Astrocyte of the spinal cord (primary cell): ENCODE measurements at regions not wholly inside any gene's neighbourhood (a gene's known extent, or its start where the extent isn't known, plus 50 kb on each side); places are given as distances from the start of the nearest gene placed in this dataset.

Source experiments
- DNase-seq: peaks from one replicate; pipeline ENCODE4 v3.0.0; 2011; ENCODE audit warnings: low read depth, low spot score
- H3K4me3 ChIP-seq: 2 replicates; pipeline ENCODE4 v1.5.1; 2011; ENCODE audit warnings: low read depth, mild to moderate bottlenecking, low read length, moderate library complexity
- in situ Hi-C: cut with HindIII; loops from 2 replicates; pipeline ENCODE4 v1.10.0; 2017; ENCODE audit warnings: low sequenced_read_pairs
- TF ChIP-seq, protein P1 (sequence below): IDR thresholded peaks from 2 replicates; pipeline ENCODE4 v1.5.1; 2012; ENCODE audit warnings: low read depth, mild to moderate bottlenecking, low read length, inconsistent platforms

DNA sequence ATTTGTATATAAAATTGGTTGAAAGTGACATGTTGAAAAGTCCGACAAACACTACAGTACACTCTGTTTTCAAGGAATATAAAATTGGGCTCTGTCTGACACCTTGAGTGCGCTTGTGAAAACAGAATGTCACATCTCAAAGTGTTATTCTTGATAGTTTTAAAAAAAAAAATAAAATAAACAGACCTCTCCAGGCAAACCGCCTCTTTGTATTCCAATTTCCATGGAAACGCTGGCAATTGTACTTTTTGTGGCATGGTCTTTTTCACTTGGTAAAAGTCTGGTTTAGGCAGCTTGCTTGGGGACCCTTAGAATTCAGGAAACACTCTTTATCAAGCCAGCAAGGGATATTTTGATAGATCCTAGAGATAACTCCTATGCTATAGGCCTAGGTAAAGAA is 302.5 kb downstream of the RAB28 start:
- TF ChIP-seq, protein P1, sequence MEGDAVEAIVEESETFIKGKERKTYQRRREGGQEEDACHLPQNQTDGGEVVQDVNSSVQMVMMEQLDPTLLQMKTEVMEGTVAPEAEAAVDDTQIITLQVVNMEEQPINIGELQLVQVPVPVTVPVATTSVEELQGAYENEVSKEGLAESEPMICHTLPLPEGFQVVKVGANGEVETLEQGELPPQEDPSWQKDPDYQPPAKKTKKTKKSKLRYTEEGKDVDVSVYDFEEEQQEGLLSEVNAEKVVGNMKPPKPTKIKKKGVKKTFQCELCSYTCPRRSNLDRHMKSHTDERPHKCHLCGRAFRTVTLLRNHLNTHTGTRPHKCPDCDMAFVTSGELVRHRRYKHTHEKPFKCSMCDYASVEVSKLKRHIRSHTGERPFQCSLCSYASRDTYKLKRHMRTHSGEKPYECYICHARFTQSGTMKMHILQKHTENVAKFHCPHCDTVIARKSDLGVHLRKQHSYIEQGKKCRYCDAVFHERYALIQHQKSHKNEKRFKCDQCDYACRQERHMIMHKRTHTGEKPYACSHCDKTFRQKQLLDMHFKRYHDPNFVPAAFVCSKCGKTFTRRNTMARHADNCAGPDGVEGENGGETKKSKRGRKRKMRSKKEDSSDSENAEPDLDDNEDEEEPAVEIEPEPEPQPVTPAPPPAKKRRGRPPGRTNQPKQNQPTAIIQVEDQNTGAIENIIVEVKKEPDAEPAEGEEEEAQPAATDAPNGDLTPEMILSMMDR: no peak
- H3K4me3 ChIP-seq: no peak overlapping the region
- no peak for DNase-seq
- in situ Hi-C loops: no loop called here

DNA sequence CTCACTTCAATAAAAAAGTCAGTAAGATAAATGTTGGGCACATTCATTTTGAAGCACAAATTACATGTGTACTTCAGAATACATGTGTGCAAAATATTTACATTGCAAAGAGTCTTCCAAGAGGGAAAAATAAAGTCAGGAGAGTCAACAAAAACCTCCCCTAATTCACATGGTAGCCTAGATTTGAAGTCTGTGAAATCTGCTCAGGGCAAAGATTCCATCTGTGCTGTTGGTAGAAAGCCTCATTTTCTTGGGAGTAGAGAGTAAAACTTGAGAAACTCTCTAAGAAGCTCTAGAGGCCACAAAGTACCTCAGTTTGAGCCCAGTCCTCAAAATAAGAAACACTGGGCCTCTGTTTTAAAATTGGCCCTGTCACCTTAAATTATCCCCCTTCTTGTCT is 303.4 kb downstream of the RAB28 start:
- no peak overlapping the region for H3K4me3 ChIP-seq
- in situ Hi-C loops: no loop called here
- DNase-seq: no peak
- TF ChIP-seq, protein P1: no peak

DNA sequence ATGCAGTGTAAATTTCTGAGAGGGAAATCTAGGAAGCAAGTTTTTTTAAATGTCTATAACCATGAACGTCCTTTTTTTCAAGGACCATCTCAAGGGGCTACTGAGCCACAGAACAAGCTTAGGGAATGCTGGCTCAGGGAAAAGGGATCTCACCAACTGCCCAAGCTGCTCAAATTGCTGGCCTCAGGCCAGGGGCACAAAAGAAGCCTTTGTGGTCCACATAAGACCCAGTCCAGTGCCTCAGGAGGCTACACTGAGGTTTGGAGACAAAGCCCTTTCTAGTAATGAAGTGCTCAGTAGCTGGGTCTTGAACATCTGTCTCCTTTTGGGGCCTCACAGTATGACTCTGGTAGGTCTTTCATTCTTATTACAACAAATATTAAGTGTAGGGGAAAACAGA is 305.5 kb downstream of the RAB28 start:
- in situ Hi-C loops: no loop called here
- TF ChIP-seq, protein P1: no peak
- no peak for DNase-seq
- no peak overlapping the region for H3K4me3 ChIP-seq

DNA sequence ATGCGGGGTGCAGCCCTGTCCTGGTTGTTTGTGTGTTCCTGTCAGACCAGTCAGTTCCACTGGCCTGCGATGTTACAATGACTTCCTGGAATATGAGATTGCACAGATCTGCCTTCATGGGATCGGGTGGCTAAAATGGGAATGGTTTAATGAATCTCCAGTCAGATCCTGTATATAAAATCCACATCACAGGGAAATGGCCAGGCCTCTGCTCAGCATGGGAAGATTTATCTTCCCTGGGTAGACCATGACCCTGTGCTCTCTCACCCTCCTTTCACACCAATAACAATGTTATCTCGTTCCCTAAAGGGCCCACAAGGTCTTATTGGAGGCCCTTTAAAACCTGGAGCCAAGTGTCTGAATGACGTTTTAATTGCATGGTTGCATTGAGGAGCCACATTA is 307.4 kb downstream of the RAB28 start:
- no peak overlapping the region for H3K4me3 ChIP-seq
- in situ Hi-C loops: no loop called here
- TF ChIP-seq, protein P1: no peak
- DNase-seq: no peak

DNA sequence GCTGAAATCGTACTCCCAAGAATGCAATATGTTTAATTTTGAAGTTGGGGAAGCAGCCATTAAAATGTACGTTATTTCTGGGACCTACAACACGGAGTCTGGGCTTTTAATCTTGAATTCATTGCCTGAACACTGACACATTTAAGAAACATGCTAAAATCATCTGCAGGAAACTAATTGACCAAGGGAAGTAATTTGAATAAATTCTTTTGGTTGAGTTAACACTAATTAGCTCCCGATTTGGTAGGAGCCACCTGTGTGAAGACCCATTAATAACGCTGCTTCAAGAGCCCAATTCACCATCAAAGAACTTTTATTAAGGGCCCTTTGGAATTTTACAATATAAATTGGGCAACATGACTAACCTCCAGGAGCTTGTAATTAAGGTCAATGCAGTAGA is 309.2 kb downstream of the RAB28 start:
- H3K4me3 ChIP-seq: no peak overlapping the region
- in situ Hi-C loops: no loop called here
- TF ChIP-seq, protein P1: no peak
- DNase-seq: no peak

DNA sequence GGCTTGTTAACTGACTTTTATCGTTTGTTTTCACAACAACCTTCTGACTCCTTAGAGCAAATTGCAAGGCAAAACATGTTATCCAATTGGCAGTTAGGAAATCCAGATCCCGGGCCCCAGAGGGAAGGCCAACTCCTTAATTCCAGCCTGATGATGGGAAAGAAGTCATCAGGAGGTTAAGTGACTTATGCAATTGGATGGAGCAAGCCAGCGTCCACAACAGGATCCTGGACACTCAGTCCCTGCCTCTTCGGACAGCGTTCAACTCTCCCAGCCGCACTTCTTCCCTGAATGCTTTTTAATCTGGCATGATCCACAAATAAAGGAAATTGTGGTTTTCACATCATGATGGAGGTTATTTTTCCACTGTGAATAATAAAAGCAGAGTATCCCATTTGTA is 310.1 kb downstream of the RAB28 start:
- H3K4me3 ChIP-seq: no peak overlapping the region
- no peak for DNase-seq
- TF ChIP-seq, protein P1: no peak
- in situ Hi-C loops: no loop called here
